ENCODE measurements at regions not wholly inside any gene's neighbourhood (a gene's known extent, or its start where the extent isn't known, plus 50 kb on each side); places are given as distances from the start of the nearest gene placed in this dataset.

DNA sequence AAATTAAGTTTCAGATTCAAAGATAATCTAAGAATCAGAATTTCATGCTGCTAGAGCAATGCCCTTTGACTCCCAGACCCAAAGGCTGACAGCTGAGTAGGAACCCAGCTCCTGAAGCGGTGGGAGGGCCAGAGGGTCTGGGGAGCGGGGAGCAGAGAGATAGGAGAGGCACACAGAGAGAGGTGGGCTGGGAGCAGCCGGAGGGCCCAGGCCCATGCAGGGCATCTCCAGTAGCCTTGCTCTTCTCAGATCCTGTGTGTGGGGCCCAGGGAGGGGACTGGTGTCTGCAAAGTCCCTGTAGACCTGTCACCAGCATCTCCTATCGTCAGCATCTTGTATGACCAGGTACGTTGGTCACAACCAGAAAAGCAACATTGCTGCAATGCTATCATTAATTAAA is 75.3 kb upstream of the OLFM1 start:
- Histone ChIP-seq H3K36me3 (no peaks in the 10 kb centered on the region), H3K4me3 (no peak overlapping the region), H3K27ac (no peak overlapping the region), H3K27me3 (peaks cover 0 to 44% (median 9%) of the 10 kb centered on the region in 7 donors), H3K9me3 (no peaks in the 10 kb centered on the region), H3K4me1 (no peaks in the 10 kb centered on the region)
- intact Hi-C loops (cut with DNase I): loop anchor here in 1 of 10 donors (10.0 kb wide), 1 partner anchor 77 kb away; no protein-coding TSS in a partner anchor
- ATAC-seq: no peak
- WGBS, 2 donors: 85 to 90% methylated on average over 5 of the region's 5 CpGs
- TF ChIP-seq, protein P1, sequence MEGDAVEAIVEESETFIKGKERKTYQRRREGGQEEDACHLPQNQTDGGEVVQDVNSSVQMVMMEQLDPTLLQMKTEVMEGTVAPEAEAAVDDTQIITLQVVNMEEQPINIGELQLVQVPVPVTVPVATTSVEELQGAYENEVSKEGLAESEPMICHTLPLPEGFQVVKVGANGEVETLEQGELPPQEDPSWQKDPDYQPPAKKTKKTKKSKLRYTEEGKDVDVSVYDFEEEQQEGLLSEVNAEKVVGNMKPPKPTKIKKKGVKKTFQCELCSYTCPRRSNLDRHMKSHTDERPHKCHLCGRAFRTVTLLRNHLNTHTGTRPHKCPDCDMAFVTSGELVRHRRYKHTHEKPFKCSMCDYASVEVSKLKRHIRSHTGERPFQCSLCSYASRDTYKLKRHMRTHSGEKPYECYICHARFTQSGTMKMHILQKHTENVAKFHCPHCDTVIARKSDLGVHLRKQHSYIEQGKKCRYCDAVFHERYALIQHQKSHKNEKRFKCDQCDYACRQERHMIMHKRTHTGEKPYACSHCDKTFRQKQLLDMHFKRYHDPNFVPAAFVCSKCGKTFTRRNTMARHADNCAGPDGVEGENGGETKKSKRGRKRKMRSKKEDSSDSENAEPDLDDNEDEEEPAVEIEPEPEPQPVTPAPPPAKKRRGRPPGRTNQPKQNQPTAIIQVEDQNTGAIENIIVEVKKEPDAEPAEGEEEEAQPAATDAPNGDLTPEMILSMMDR (IDR thresholded peaks at IDR 0.05): no peak
- DNase-seq: no peak

DNA sequence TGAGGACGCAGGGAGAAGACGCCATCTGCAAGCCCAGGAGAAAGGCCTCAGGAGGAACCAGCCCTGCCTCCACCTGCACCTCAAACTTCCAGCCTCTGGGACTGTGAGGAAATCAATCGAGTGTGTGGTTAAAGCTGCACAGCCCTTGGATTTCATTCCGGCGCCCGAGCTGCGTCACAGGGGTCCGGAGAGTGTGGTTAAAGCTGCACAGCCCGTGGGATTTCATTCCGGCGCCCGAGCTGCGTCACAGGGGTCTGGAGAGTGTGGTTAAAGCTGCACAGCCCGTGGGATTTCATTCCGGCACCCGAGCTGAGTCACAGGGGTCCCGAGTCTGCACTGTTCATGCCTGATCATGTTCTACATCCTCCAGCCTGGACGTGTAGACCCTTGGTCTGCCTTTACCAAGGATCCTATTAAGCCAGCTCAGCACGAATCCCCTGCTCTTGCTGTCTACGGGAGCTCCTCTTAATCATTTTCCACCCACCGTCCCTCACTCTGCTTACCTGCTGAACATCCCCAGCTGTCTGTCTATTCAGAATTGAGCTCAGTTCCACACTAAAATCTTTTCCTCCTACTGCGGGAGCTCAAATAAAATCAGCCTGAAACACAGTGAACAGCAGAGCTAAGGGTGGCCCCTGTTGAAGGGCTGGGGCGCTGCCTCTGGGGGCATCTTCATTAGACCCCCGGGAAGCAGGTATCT is 73.0 kb upstream of the OLFM1 start:
- TF ChIP-seq, protein P1 (IDR thresholded peaks at IDR 0.05): no peak
- WGBS, 2 donors: 89 to 92% methylated on average over 24 of the region's 24 CpGs
- Histone ChIP-seq H3K27ac (no peak overlapping the region), H3K36me3 (no peaks in the 10 kb centered on the region), H3K4me1 (no peaks in the 10 kb centered on the region), H3K9me3 (no peaks in the 10 kb centered on the region), H3K27me3 (peaks cover 0 to 44% (median 9%) of the 10 kb centered on the region in 7 donors), H3K4me3 (no peak overlapping the region)
- ATAC-seq: no peak
- DNase-seq: no peak
- intact Hi-C loops (cut with DNase I): loop anchor here in 1 of 10 donors (10.0 kb wide), 1 partner anchor 80 kb away; no protein-coding TSS in a partner anchor

GRCh38 chr9:135015096-135015495 is 72.4 kb upstream of the OLFM1 start:
- no peak overlapping the region for H3K27ac ChIP-seq
- DNase-seq: no peak

DNA sequence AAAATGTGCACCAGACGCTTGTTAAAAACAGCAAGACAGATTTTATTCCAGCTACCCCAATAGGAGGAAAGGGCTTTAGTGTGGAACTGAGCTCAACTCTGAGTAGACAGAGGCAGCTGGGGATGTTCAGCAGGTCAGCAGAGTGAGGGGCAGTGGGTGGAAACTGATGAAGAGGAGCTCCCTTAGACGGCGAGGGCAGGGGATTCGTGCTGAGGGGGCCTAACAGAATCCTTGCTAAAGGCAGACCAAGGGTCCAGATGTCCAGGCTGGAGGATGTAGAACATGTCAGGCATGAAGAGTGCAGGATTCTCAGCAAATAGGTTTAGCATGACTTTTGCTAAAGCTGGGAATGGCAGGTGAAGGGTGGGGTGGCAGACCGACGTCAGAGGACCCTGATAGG is 71.9 kb upstream of the OLFM1 start:
- H3K27ac ChIP-seq: no peak overlapping the region
- H3K9me3 ChIP-seq: no peaks in the 10 kb centered on the region
- TF ChIP-seq, protein P1 (IDR thresholded peaks at IDR 0.05): no peak
- peaks cover 0 to 7% (median 0%) of the 10 kb centered on the region in 9 donors for H3K4me1 ChIP-seq
- ATAC-seq (no peak), DNase-seq (no peak)
- 74 to 77% methylated on average over 6 of the region's 6 CpGs for WGBS, 2 donors
- H3K36me3 ChIP-seq: no peaks in the 10 kb centered on the region
- H3K27me3 ChIP-seq: peaks cover 0 to 38% (median 10%) of the 10 kb centered on the region in 7 donors
- intact Hi-C loops (cut with DNase I): loop anchor here in 1 of 10 donors (10.0 kb wide), 1 partner anchor 81 kb away; no protein-coding TSS in a partner anchor
- no peak overlapping the region for H3K4me3 ChIP-seq

More at GRCh38 chr9:135015096-135015495, 72.4 kb upstream of the OLFM1 start:
- Histone ChIP-seq H3K4me3 (no peak overlapping the region), H3K27me3 (peaks cover 0 to 38% (median 10%) of the 10 kb centered on the region in 7 donors), H3K36me3 (no peaks in the 10 kb centered on the region), H3K4me1 (peaks cover 0 to 2% (median 0%) of the 10 kb centered on the region in 9 donors), H3K9me3 (no peaks in the 10 kb centered on the region)
- intact Hi-C loops (cut with DNase I): loop anchor here in 1 of 10 donors (10.0 kb wide), 1 partner anchor 80 kb away; no protein-coding TSS in a partner anchor
- TF ChIP-seq, protein P1 (IDR thresholded peaks at IDR 0.05): no peak
- 82 to 86% methylated on average over 13 of the region's 13 CpGs for WGBS, 2 donors
- ATAC-seq: no peak

Measured in heart right ventricle (tissue), 16 donors.